Esophagus muscularis mucosa (tissue), 4 donors: ENCODE measurements at regions not wholly inside any gene's neighbourhood (a gene's known extent, or its start where the extent isn't known, plus 50 kb on each side); places are given as distances from the start of the nearest gene placed in this dataset.

Experiments
- DNase-seq: peaks from one replicate; pipeline ENCODE4 v3.0.0-alpha.2; 2017; ENCODE audit errors: extremely low spot score
- H3K27ac ChIP-seq, 4 donors: fragments of 200-600 bp; sonication (generic); replicated peaks in 1 of 4; 1 replicate in 3 of 4; 2 replicates in 1 of 4; pipeline ENCODE4 v1.5.1; 2016 to 2019; ENCODE audit warnings: mild to moderate bottlenecking in 1 of 4
- H3K27me3 ChIP-seq, 4 donors: fragments of 200-600 bp; sonication (generic); one replicate each; pipeline versions ENCODE4 v1.5.1 to v1.6.0; 2016 to 2019
- H3K36me3 ChIP-seq, 4 donors: fragments of 200-600 bp; sonication (generic); one replicate each; pipeline ENCODE4 v1.5.1; 2016 to 2019
- H3K4me1 ChIP-seq, 4 donors: fragments of 200-600 bp; sonication (generic); one replicate each; pipeline ENCODE4 v1.5.1; 2016 to 2019
- H3K4me3 ChIP-seq, 4 donors: fragments of 200-600 bp; sonication (generic); 1 replicate in 2 of 4; 2 replicates in 2 of 4; pipeline ENCODE4 v1.5.1; 2016 to 2019; ENCODE audit warnings: mild to moderate bottlenecking in 4 of 4, moderate library complexity in 1 of 4
- H3K9me3 ChIP-seq, 4 donors: fragments of 200-600 bp; sonication (generic); 1 replicate in 3 of 4; 2 replicates in 1 of 4; pipeline ENCODE4 v1.5.1; 2016 to 2019
- CTCF ChIP-seq, 3 experiments: fragments of 200-600 bp in 2 of 3; fragments of 450-650 bp in 1 of 3; sonication (generic) in 2 of 3; IDR thresholded peaks; one replicate each; pipeline ENCODE4 v1.5.1; 2017 to 2019; ENCODE audit warnings: antibody characterized with exemption in 3 of 3, mild to moderate bottlenecking in 2 of 3, moderate library complexity in 1 of 3
- EP300 ChIP-seq: sonication (generic); formaldehyde crosslinking; IDR thresholded peaks from one replicate; pipeline ENCODE4 v1.6.1; 2017; ENCODE audit warnings: antibody characterized with exemption
- POLR2A ChIP-seq: fragments of 450-650 bp; IDR thresholded peaks from one replicate; pipeline ENCODE4 v1.6.1; 2017; ENCODE audit warnings: antibody characterized with exemption, moderate library complexity, mild to moderate bottlenecking, low read depth
- POLR2AphosphoS5 ChIP-seq, 2 donors: sonication (generic); formaldehyde crosslinking; IDR thresholded peaks; one replicate each; pipeline ENCODE4 v1.6.1; 2017; ENCODE audit warnings: antibody characterized with exemption in 2 of 2
- WGBS: methylation state at CpG from one replicate; pipeline ENCODE4 v1.1.5; 2018; 5-methylcytosine and 5-hydroxymethylcytosine counted together
- intact Hi-C: fragments of 100-400 bp; cut with DNase I; formaldehyde crosslinking; loops from one replicate; pipeline ENCODE4 v1.15.1; 2023

- no peaks in the 10 kb centered on the region for H3K4me1 ChIP-seq
- H3K9me3 ChIP-seq, result peaks cover 0 to 11% (median 2%) of the 10 kb centered on the region in 4 donors
- 87% methylated on average over 5 of the region's 5 CpGs for WGBS
- intact Hi-C loops, result no loop called here
- no peak for DNase-seq
- H3K27me3 ChIP-seq, result no peaks in the 10 kb centered on the region
- no peak overlapping the region for H3K4me3 ChIP-seq
- TF ChIP-seq POLR2AphosphoS5 (IDR thresholded peaks at IDR 0.05) (no peak), EP300 (no peak)
- no peaks in the 10 kb centered on the region for H3K36me3 ChIP-seq
- no peak overlapping the region for H3K27ac ChIP-seq
Observed at GRCh38 chr3:118607915-118608820, 426.5 kb downstream of the IGSF11 start.

- Histone ChIP-seq H3K9me3 (no peaks in the 10 kb centered on the region), H3K36me3 (no peaks in the 10 kb centered on the region), H3K4me3 (no peak overlapping the region), H3K27me3 (no peaks in the 10 kb centered on the region), H3K4me1 (no peaks in the 10 kb centered on the region), H3K27ac (no peak overlapping the region)
- intact Hi-C loops, result no loop called here
- 58% methylated on average over 3 of the region's 3 CpGs for WGBS
- TF ChIP-seq POLR2A (no peak), CTCF (IDR thresholded peaks at IDR 0.05) (no peak), EP300 (no peak), POLR2AphosphoS5 (IDR thresholded peaks at IDR 0.05) (no peak)
- no peak for DNase-seq
Observed at GRCh38 chr3:118618247-118619040, 416.2 kb downstream of the IGSF11 start.

GRCh38 chr3:118626453-118626852 lies 408.2 kb downstream of the IGSF11 start:
- no peak for TF ChIP-seq CTCF (IDR thresholded peaks at IDR 0.05)
- no peak for TF ChIP-seq EP300
- no peak for TF ChIP-seq POLR2AphosphoS5 (IDR thresholded peaks at IDR 0.05)
- no peak for TF ChIP-seq POLR2A
- H3K4me1 ChIP-seq, result no peaks in the 10 kb centered on the region
- H3K36me3 ChIP-seq, result no peaks in the 10 kb centered on the region
- no peak for DNase-seq
- H3K9me3 ChIP-seq, result no peaks in the 10 kb centered on the region
- no peak overlapping the region for H3K27ac ChIP-seq
- WGBS, result 68% methylated on average over 3 of the region's 3 CpGs
- intact Hi-C loops, result no loop called here
- no peak overlapping the region for H3K4me3 ChIP-seq
- no peaks in the 10 kb centered on the region for H3K27me3 ChIP-seq

DNA sequence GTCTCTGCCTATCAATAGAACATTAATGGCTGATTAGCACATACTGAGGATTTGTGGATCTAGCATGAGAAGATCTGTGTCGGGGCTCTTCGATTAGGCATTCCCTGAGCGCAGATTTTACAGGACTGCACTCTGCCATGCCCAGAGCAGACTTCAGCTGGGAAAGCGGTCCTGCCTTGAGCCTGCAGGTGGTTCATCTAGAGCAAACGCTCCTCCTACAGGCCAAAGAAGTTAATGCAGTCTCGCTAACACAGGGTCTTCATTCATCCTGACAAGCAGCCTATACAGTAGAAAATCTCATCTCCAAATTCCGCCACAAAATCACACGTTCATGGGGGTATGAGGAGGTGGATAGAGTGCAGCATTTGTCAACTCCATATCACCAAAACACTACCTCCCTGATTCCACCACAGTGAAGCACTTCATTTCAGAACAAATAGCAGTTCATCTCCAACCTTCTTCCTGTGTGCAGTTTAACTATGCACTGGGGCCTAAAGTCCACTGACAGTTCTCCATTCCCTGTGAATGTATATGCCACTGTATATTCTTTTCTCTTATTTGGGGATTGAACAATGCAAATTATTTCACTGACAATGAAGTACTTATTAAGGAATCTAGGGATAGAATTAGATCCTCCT lies 405.8 kb downstream of the IGSF11 start:
- 6% methylated on average over 8 of the region's 8 CpGs for WGBS
- no peaks in the 10 kb centered on the region for H3K4me1 ChIP-seq
- no peaks in the 10 kb centered on the region for H3K36me3 ChIP-seq
- no peak overlapping the region for H3K27ac ChIP-seq
- H3K4me3 ChIP-seq, result no peak overlapping the region
- H3K9me3 ChIP-seq, result no peaks in the 10 kb centered on the region
- DNase-seq, result no peak
- TF ChIP-seq CTCF (IDR thresholded peaks at IDR 0.05) (peak; percentile 56 to 85 (median 65)), POLR2AphosphoS5 (IDR thresholded peaks at IDR 0.05) (no peak)
- no peaks in the 10 kb centered on the region for H3K27me3 ChIP-seq
- intact Hi-C loops, result no loop called here

- no peaks in the 10 kb centered on the region for H3K36me3 ChIP-seq
- TF ChIP-seq POLR2A, result no peak
- no peak for TF ChIP-seq POLR2AphosphoS5 (IDR thresholded peaks at IDR 0.05)
- no peak for TF ChIP-seq CTCF (IDR thresholded peaks at IDR 0.05)
- TF ChIP-seq EP300, result no peak
- no peak overlapping the region for H3K4me3 ChIP-seq
- no peaks in the 10 kb centered on the region for H3K27me3 ChIP-seq
- WGBS, result 89% methylated on average over 2 of the region's 2 CpGs
- no peaks in the 10 kb centered on the region for H3K4me1 ChIP-seq
- no peaks in the 10 kb centered on the region for H3K9me3 ChIP-seq
- no peak for DNase-seq
- no peak overlapping the region for H3K27ac ChIP-seq
- intact Hi-C loops, result no loop called here
Observed at GRCh38 chr3:118629821-118630220, 404.8 kb downstream of the IGSF11 start.
